ENCODE measurements at regions not wholly inside any gene's neighbourhood (a gene's known extent, or its start where the extent isn't known, plus 50 kb on each side); places are given as distances from the start of the nearest gene placed in this dataset.

DNA sequence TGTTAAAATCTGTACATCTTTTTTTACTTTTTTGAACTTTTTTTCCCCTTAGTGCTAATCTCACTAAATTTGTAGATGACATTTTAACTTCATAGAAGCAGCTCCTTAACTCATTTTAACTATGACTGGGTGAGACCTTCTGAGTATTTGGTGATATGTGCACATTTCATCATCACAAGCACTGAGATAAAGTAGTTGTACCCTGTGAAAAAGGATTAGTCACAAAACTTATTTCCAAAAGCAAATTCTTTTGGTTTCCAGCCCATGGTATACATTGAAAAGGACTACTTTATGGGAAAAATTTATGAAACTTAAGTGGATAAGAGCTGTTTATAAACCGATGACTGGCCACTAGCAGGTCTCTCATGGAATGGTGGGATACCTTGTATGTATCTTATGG is 581.5 kb downstream of the PLCL1 start:
- DNase-seq, result no peak

DNA sequence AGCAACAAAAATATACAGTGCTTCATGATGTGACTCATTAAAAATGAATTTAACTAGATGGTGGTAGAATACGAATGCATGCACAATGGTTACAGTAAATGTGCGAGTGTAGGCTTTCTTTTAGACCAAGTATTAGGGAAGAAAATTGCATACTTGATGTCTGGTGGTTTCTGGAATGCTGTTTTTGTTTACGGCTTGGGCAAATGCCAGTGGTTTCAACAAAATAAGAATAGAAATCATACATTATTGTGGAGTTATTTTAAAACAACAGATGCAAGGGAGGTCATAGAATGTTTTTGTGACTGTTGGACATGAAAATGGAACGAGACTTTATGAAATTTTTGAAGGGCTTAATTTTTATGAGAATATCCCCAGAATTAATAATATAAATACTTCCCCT is 580.9 kb downstream of the PLCL1 start:
- no peak for DNase-seq

DNA sequence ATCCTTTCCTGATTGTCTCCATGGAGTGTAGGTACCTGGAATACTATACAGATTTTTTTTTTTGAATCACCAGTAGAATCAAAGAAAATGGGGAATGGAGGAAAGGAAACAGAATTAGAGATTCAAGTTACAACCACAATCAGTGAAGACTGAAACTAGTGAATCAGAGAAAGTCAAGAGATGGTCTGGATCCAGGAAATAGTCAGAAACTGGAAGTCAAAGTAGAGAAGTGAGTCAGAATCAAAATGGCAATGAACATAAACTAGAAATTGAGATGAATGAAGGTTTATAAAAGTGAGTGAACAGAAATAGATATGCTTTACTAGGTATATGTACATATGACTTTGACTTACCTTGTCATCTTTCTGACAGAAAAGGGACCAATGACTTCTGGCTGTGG is 579.0 kb downstream of the PLCL1 start:
- DNase-seq, result no peak

DNA sequence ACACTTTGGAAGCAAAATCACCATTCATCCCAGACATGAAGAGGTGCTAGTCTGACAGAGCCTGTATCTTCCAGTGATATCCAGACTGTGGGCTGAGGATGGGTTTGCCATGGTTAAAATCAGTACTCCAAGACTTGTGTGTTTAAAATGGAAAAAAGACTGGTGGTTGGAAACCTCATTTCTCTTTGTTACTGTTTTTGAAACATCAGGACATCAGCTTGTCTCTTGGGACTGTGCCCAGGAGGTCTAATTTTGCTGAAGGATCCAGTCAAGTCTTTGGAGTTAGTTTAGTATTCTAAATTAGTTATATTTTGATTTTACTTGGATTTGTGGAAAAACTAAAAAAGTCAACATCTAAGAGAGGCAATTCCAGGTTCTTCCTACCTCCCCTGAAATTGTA is 578.4 kb downstream of the PLCL1 start:
- DNase-seq, result no peak

DNA sequence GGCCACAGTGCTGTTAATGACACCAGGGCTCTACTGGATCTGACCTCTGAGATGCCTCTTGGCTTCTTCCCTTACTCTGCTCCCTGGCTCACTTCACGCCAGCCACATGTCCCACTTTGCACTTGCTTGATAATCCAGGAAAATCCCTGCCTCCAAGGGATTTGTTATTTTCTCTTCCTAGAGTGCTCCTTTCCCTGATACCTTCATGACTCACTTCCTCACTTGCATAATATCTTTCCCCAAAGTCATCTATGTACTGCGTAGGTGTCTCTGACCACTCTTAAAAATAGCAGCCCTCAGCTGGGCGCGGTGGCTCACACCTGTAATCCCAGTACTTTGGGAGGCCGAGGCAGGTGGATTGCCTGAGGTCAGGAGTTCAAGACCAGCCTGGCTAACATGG is 572.3 kb downstream of the PLCL1 start:
- no peak for DNase-seq

DNA sequence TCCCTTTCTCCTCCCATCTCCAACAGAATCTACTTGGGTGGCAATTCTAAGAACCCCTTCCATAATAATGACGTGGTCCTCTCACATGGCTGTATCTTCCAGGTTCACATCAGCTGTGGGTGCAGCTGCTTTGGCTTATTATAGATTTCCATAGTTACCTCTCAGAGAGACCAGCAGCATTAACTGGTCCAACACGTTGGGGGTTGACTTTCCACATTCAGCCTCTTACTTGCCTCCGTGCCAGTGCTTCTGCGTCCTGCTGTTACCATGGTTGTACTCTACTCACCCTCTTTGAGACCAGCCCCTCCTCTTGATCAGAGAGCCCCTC is 570.7 kb downstream of the PLCL1 start:
- no peak for DNase-seq

DNA sequence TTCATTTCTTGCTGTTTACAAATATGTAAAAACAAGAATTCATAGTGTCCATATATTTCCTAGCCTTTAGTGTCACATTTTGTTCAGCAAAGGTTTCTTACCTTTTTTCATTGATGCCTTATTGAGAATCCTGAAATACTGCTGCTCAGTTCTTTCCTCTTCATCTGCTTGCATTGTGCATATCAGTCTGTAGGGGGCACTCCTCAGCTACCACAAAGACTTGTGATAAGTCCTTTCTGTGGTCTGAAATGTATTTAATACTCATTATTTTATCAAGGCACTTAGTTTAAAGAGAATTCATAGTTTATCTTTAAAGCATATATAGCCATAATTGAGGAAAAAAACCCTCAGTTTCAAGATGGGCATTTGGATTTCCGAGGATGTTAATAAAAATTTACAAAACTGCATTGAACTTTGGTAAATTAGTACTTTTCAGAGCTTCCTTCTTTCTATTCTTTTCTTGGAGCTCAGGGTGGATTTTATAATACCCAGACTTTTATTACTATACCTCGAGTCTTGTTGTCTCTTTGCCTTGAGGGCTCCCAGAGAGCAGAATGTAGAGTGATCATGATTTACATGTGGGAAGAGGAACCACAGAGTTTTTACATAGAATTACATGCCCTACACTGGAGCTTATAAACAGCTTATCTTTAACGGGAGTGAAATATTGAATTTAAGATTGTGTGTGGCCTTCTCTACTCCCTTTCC is 570.1 kb downstream of the PLCL1 start:
- DNase-seq, result peak; percentile 61

DNA sequence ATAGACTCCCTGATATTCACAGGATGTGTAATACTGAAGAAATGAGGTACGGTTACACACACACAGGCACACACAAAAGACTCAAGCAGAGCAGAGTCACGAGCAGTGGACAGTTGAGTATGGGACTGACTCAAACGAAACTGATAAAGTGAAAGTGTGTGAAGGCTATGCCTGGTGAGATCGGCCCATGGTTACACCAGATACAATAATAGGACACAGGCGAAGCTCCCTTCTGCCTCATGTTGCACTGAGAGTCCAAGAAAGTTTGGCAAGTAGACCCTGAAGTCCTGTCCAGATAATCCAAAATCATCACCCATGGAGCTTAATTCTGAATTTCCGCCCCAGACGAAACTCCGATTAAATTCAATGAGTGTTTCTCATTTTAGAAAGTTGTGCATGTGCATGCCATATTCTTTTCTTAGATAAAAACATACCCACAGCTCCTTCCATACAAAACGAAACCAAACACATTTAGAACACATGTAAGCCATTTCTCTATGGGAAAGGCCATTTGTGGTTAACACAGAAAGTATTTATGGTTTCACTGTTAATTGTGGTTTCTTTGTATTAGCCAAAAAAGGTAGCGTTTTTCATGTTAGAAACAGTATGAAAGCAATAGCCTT is 567.6 kb downstream of the PLCL1 start:
- no peak for DNase-seq

DNA sequence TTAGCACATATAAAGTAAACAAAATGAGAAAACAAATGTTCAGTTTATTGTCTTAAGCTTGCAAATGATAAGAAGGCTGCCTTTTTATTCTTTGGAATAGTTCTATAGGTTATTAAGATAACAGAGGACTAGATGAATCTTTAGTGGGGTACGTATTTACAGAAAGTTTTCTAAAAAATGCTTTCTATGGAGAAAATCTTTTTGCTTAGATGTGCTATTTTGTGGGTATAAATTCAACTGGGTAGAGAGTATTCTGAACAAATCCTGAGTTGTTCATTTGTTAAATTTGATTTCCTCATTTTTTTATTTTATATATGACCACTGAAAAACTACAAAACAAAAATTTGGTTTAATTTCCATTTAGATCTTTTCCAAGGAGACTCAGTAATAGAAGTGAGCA is 566.9 kb downstream of the PLCL1 start:
- no peak for DNase-seq

DNA sequence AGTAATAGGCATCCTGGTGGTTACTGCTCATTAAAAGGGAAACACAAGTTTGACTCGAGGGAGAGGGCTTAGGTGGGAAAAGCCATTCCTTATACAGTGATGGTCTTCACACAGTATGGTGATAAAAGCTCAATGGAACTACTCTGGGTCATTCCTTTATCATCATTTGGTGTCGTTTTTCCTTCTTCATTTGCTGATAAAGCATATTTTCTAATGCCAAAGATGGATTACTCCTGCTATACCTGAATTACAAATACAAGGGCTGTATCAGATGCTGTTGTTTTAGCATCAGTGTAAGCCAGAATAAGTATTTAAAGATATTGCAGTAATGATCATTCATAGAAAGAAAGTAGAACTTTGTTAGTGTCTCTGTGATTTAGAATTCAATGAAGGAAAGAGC is 563.7 kb downstream of the PLCL1 start:
- DNase-seq, result no peak

DNA sequence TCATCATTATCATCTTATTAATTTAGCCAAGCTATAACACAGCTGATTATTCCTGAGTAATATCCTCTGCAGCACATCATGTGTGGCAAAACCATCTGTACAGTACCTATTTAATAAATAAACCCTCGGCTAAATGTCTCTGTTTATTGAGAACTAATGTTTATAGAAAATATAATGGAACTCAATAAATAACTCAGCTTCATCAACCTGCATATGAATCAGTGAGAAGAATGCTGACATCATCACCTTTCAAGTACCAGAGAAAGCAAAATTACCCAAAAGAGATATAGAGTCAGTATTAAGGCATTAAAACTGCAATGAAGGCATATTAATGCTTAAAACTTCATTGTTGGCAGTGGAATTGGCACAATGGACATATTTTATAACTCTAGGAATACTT is 558.3 kb downstream of the PLCL1 start:
- DNase-seq, result no peak

DNA sequence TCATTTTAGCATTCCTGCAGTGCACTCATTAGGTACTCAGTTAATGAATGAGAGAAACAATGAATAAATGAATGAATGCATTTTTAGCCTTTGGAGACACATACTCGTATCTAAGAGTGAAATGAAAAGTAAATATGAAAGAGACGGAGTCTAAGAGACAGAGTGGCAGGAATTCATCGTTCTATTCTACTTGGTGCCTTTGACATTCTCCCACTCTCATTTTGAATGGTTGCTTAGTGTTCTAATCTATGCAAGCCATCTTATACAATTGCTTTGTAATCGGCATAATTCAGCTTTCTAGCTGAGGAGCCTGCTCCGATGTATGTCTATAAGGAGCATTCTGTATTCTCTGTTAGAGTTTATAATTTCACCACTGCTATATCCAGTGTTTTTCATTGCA is 554.9 kb downstream of the PLCL1 start:
- no peak for DNase-seq

DNA sequence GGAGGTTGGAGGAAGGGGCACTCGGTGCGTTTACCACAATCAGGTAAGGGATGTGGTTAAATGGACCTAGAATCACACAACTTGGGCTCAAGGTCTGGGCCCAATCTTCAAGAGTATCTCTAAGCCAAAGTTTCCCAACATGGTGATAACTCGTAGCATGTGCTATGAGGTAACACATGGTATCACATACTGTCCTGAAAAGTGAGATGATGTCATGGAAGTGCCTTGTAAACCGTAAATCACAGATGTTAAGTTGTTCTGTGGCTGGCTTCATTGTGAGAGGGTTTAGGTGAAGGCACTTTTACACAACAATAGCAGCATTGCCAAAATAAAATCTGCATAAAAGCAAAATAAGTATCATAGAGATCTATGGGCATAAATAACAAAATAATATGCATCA is 551.8 kb downstream of the PLCL1 start:
- no peak for DNase-seq

DNA sequence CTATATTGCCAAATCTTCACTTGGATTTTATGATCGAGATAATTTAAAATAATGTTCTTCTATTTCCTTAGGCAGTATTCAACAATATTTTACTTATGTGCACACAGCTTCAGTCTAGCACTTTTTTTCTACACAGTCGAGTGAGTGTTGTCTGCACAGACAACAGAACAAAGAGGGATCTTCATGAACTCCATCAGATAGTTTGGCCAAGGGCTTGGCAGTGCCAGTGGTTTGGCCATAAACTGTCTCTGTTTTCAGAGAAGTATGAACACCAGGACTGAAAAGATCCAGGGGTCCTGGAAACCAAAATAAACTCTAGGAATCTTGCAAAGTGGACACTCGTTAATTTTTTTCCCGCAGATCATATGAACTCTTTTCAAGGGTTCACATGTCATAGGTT is 547.3 kb downstream of the PLCL1 start:
- no peak for DNase-seq

DNA sequence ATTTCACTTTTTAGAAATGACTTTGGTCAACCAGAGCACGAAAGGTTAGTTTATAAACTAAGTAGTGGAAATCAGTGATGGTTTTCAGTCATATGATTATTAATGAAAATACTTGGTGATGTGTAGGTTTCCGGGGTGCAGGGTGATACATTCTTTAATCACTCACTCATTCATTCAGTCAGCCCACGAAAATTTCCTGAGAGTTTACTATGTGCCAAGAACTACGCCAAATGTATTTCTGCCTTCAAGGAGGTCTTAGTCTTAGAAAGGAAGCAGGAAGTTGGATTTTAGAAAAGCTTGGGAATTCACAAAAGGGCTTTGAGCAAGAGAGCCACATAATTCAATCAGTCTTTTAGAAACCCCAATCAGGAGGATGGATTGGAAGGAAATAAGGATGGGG is 543.6 kb downstream of the PLCL1 start:
- no peak for DNase-seq

DNA sequence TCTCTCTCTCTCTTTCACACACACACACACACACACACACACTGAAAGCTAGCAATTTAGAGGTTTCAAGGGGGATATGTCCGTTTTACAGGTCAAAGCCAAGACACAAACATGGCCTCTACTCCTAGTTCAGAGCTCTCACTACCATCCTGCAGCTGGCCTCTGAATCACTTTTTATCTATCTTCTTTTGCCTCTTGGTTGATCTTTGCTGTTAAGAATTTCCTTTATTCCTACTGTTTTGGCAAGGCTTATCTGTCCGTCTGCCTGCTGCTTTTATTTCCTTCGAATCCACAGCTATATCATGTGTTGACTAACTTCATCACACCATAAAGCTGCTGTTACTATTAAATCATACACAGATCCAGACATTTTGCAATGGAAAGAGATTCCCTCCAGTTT is 543.0 kb downstream of the PLCL1 start:
- no peak for DNase-seq

DNA sequence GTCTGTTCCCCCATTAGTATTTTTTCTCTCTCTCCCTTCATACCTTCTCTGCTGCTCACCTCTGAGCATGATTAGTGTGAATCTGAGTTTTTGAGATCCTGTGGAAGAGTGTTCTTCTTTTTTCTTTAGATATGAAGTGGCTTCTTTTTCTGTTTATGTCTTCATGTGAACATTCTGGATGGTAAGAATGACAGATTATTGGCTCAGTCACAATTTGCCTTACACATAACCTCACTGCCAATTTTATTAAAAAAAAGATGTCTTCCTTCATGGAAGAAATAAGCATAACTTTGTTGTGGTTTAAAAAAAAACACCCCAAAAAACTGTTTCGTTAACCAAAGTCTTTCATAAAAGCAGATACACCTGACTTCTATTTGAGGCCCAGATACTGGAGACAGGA is 539.1 kb downstream of the PLCL1 start:
- no peak for DNase-seq

DNA sequence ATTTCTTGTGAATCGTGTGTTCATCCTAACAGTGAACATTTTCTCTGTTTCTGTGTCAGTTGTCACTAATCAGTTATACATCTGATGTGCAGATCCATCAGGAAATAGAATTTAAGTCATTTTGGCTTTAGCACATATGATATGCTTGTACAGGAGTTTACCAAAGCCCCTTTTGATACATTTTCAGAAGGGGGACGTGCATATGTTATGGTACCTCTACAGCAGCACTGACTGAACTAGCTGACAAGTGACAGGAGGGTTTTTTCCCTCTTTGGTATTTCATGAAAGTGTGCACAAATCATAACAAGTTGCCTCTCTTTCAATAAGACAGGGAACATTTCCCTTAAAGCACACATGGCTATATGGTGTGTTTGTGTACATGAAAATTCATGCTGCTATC is 536.5 kb downstream of the PLCL1 start:
- no peak for DNase-seq

DNA sequence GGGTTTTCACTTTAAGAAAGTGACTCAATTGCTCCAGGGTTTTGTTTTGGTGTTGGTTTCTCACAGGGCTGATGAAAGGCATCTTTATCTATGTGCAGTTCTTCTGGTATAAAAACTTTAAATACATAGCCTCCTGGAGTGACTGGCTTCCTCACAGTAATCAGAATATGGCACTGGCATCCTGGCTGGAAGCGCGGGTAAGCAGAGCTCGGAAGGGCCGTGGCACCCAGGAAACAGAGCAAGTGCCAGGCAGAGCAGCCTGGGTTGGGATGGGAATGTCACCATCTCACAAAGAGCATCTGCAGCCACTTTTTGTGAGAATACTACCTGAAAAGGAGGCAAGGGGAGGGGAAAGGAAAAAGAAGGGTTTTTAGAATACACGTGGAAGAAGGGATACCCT is 534.7 kb downstream of the PLCL1 start:
- no peak for DNase-seq

DNA sequence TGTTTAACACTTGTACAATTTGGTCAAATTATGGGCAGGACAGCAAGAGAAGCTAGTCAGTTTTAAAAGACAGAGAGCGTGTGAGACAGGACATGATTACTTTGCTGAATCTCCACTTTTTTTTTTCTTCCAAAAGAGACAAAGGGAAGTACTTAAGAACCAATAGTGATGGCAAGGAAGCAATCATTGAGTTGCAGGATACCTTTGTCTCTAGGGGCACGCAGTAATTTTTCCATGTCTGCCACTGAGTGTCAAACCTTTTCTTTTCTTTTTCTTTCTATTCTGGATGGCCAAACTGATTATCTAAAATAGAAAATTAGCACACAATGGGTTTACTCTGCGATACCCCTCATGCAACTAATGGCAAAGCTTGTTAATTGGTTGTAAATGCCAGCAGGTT is 533.0 kb downstream of the PLCL1 start:
- no peak for DNase-seq

DNA sequence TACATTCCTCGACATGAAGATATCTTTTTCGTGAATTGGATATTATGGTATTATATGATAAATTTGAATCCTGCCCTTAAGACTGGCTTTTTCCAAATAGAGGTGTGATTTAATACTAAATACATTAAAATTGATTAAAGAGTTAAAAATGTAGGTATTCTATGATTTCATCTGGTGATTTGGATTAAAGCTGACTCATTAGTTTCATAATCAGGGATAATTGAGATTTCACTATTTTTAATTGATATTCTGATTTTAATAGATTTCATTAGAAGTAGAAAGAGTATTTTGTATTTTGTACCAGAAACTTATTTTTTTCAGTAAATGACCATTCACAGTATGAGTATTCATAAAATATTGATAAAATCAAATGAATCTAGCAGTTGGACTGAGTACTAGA is 524.1 kb downstream of the PLCL1 start:
- DNase-seq, result no peak

DNA sequence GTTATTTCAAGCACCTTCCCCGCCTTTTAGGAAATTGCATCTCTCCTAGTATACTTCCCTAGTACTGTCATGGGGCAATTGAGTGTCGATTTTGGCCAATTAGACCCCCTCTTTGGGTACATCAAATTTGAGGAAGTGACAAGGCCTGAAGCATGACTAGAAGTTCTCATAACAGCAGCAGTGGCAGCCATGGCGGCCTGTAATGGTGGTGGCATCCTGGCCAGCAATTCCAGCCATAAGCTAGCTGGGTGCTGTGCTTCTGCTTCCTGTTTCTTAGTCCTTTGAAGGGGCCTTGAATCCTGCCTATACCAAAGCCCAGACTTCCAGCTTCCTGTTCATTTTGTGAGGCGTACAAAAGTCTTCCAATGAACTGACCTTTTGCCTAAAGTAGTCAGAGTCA is 523.1 kb downstream of the PLCL1 start:
- DNase-seq, result no peak

DNA sequence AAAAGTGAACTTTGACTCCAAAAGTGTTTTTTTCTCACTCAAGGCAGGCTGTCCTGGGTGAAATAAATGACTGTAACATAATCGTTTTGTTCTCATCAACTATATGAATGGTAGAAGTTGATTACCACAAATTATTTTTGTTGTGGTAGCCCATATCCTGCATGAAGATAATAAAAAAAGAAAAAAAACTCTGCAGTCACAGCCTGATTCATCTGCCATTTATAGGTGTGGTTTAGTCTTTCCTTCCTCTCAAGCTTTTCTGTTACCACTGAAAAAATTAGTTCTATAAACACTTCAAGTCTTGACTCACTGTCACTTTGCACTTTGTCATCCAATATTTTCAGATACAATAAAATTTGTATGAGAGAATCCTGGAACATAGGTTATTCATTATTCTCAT is 522.0 kb downstream of the PLCL1 start:
- DNase-seq, result no peak

DNA sequence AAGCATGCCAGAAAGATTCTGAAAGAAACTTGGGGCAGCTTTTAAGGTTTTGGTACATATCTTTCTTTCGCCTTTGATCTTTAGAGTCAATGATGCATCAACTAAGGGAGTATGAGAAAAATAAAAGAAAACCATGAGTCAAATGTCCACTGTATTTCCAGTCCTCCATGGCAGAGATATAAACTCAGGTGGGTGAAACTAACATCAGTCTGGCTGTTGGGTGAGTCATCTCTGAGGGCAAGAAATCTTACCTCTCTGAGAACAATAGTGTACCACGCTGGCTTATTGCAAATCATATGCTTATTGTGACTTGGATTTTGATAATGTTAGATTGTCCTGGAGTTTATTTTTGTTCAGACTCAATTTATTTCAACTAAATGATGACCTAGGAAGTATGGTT is 521.0 kb downstream of the PLCL1 start:
- no peak for DNase-seq

DNA sequence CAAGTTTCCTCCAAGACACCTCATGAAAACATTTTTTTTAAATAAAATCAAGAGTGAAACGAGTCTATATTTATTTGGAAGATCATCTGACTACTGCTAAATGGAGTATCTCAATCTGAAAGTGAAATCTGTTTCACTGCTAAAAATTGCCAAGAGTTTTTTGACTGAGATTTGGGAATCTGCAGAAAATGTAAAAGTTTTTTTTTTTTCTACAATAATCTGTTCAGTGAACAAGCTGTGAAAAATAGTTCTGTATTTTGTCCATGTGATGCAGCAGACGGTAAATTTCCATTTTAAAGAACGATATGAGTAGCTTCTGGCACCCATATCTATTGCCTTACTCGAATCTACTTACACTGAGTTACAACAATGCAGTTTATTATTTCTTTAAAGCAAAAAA is 519.7 kb downstream of the PLCL1 start:
- no peak for DNase-seq

DNA sequence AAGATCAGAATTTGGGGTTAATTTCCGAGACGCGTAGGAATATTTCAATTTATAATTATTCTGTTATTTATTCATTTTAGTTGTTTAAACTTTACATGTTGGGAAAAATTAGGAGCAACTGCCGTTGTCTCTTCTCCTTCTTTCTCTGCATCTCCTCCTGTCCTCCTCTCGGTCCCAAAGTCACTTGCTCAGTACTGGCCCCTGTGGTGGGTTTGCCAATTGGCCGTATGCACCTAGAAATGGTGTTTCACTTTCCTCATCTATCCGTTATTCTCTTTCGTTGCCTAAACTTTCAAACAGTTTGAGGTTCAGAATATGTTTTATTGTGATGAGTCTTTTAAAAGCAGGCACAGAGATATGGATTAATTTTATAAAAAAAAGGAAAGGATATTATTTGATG is 517.9 kb downstream of the PLCL1 start:
- no peak for DNase-seq

Data from activated CD4-positive, alpha-beta T cell treated with anti-CD3 and anti-CD28 coated beads for 48 hours (primary cell).